ENCODE measurements at regions not wholly inside any gene's neighbourhood (a gene's known extent, or its start where the extent isn't known, plus 50 kb on each side); places are given as distances from the start of the nearest gene placed in this dataset.

DNA sequence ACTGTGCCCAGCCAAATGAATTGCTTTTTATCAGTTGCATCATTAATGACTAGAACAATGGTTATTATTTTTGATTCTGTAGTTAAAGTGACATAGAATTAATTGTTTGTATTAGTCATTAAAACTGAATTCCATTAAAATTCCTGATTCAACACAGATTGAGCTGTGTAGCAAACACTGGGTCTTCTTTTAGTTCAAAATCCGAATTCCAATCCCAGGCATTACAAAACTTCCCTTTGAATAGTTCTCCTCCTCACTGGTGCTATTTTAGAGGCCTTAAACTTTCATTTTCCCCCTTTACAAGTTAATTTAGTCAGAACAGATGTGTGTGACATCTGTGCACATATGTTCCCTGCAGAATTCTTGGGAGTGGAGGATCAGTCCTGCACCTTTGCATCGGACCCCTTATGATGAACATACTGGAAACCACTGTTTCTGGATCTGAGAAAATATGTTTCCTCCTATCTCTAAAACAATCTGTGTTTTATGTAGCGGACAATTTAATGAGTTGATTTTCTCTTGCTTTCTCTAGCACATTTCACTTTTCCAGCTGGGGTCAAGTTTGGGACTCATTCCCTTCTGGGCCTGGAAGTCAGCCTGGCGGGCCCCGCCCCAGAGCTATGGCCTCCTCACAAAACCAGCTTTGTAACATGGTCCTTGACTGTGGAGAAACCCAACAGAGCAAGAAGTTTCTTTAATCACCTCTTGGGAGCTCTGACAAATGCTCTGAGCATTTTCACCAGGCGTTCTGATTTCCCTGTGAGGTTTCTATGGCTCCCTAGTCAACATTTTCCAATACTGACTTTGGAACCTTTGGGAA lies 87.9 kb upstream of the MAMDC2 start:
- Mint-ChIP-seq H3K27ac (ENCODE audit: unreplicated experiment) (peak overlapping the region; percentile 80), H3K4me3 (ENCODE audit: unreplicated experiment) (no peak overlapping the region), H3K4me1 (ENCODE audit: low read depth, unreplicated experiment) (peaks cover 4% of the 10 kb centered on the region), H3K27me3 (ENCODE audit: unreplicated experiment) (peaks cover 3% of the 10 kb centered on the region), H3K36me3 (ENCODE audit: unreplicated experiment) (no peaks in the 10 kb centered on the region), H3K9me3 (ENCODE audit: unreplicated experiment) (peaks cover 7% of the 10 kb centered on the region)
- DNase-seq = no peak
- TF ChIP-seq, protein P1, sequence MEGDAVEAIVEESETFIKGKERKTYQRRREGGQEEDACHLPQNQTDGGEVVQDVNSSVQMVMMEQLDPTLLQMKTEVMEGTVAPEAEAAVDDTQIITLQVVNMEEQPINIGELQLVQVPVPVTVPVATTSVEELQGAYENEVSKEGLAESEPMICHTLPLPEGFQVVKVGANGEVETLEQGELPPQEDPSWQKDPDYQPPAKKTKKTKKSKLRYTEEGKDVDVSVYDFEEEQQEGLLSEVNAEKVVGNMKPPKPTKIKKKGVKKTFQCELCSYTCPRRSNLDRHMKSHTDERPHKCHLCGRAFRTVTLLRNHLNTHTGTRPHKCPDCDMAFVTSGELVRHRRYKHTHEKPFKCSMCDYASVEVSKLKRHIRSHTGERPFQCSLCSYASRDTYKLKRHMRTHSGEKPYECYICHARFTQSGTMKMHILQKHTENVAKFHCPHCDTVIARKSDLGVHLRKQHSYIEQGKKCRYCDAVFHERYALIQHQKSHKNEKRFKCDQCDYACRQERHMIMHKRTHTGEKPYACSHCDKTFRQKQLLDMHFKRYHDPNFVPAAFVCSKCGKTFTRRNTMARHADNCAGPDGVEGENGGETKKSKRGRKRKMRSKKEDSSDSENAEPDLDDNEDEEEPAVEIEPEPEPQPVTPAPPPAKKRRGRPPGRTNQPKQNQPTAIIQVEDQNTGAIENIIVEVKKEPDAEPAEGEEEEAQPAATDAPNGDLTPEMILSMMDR (IDR thresholded peaks at IDR 0.05; ENCODE audit: partially characterized antibody, unreplicated experiment) = no peak

DNA sequence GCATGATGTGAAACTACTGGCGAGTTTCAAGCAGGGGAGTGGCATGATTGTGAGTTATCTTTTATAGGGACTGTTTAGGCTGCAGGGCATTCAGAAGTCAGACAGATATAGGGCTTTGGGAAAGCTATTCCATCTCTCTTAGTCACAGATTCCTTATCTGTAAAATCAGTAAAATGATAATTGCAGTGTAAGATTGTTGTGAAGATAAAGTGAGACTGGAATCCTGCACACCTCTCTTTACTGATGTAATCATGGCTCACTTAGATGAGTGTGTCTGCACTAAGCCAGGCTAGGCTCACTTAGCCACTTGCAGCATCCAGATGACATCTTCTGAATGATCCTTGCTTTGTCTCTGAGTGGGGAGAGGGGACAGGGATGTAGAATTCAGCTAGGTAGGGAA lies 81.8 kb upstream of the MAMDC2 start:
- Mint-ChIP-seq H3K36me3 (ENCODE audit: unreplicated experiment) (no peaks in the 10 kb centered on the region), H3K27me3 (ENCODE audit: unreplicated experiment) (no peaks in the 10 kb centered on the region), H3K9me3 (ENCODE audit: unreplicated experiment) (peaks cover 1% of the 10 kb centered on the region), H3K27ac (ENCODE audit: unreplicated experiment) (no peak overlapping the region), H3K4me1 (ENCODE audit: low read depth, unreplicated experiment) (peaks cover 6% of the 10 kb centered on the region), H3K4me3 (ENCODE audit: unreplicated experiment) (no peak overlapping the region)
- no peak for DNase-seq
- TF ChIP-seq, protein P1 (IDR thresholded peaks at IDR 0.05; ENCODE audit: partially characterized antibody, unreplicated experiment) = no peak

DNA sequence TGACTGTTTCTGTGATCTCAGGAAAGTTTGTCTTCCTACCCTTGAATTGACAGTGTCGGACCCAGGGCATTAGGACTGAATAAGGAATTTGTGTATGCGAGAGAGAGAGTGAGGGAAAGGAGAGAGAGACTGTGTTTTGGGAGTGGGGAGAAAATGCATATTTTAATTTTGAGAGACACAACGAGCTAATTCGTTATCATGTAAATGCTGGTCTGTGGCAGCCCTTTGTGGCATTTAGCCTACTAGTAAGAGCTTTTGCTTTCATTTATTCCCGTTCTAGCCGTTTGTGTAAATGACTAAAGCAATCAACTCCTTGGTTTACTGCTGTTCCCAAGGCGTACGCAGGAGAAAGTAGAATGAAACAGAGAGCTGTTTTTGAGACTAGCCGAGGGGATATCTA lies 79.8 kb upstream of the MAMDC2 start:
- Mint-ChIP-seq H3K4me1 (ENCODE audit: low read depth, unreplicated experiment) (peaks cover 6% of the 10 kb centered on the region), H3K27ac (ENCODE audit: unreplicated experiment) (no peak overlapping the region), H3K36me3 (ENCODE audit: unreplicated experiment) (no peaks in the 10 kb centered on the region), H3K4me3 (ENCODE audit: unreplicated experiment) (no peak overlapping the region), H3K9me3 (ENCODE audit: unreplicated experiment) (peaks cover 1% of the 10 kb centered on the region), H3K27me3 (ENCODE audit: unreplicated experiment) (no peaks in the 10 kb centered on the region)
- DNase-seq = no peak
- TF ChIP-seq, protein P1 (IDR thresholded peaks at IDR 0.05; ENCODE audit: partially characterized antibody, unreplicated experiment) = no peak

DNA sequence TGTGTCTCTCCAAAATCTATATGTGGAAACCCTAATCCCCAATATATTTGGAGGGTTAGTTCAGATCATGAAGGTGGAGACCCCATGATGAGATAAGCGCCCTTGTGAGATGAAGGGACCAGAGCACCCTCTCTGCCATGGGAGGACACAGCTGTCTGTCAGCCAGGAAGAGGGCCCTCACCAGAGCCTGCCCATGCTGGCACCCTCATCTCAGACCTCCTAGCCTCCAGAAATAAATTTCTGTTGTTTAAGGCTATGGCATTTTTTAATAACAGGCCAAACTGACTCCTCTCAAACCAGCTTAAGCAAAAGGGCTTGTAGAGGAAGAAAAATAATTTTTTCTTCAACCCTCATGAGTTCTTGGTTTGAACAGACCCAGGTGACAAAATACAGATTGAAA lies 79.2 kb upstream of the MAMDC2 start:
- H3K4me3 Mint-ChIP-seq (ENCODE audit: unreplicated experiment) = no peak overlapping the region
- H3K27ac Mint-ChIP-seq (ENCODE audit: unreplicated experiment) = no peak overlapping the region
- TF ChIP-seq, protein P1 (IDR thresholded peaks at IDR 0.05; ENCODE audit: partially characterized antibody, unreplicated experiment) = no peak

DNA sequence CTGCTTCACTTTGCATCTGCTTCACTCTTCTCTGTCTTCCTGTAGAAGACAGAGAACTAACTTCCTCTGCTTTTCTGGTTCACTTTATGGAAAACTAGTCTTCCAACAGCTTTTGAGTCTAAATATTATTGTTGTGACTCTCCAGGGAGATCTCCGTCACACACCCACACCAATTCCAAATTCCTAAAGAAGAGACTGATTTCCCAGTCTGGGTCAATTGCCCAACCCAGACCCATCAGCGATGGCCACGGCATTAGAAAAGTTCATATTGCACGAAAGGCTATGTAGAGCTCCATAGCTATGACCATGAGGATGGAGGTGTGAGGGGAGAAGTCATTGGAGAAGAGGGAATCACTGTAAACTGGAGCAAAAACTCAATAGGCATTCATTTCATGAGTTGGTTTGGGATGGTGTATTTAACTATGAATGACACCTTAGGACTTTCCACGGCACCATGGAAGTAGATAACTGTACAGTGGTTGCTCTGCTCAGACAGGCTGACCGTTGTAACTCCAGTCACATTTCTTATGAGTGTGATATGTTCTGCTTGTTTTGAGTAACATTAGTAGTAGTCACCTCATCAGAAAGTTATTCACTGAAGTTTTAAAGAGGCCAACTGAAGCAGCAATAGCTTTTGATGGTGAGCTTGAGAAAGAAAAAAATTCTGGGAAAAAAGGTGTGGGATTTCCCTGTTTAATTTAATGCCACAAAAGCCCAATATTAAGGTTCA lies 78.1 kb upstream of the MAMDC2 start:
- H3K4me1 Mint-ChIP-seq (ENCODE audit: low read depth, unreplicated experiment) = peaks cover 6% of the 10 kb centered on the region
- H3K27me3 Mint-ChIP-seq (ENCODE audit: unreplicated experiment) = no peaks in the 10 kb centered on the region
- no peak overlapping the region for H3K4me3 Mint-ChIP-seq (ENCODE audit: unreplicated experiment)
- H3K27ac Mint-ChIP-seq (ENCODE audit: unreplicated experiment) = no peak overlapping the region
- H3K9me3 Mint-ChIP-seq (ENCODE audit: unreplicated experiment) = peaks cover 1% of the 10 kb centered on the region
- H3K36me3 Mint-ChIP-seq (ENCODE audit: unreplicated experiment) = no peaks in the 10 kb centered on the region
- TF ChIP-seq, protein P1 (IDR thresholded peaks at IDR 0.05; ENCODE audit: partially characterized antibody, unreplicated experiment) = no peak
- DNase-seq = no peak

More for the DNA sequence above, 79.2 kb upstream of the MAMDC2 start:
- no peak for DNase-seq
- Mint-ChIP-seq H3K9me3 (ENCODE audit: unreplicated experiment) (peaks cover 1% of the 10 kb centered on the region), H3K27me3 (ENCODE audit: unreplicated experiment) (no peaks in the 10 kb centered on the region), H3K4me1 (ENCODE audit: low read depth, unreplicated experiment) (peaks cover 6% of the 10 kb centered on the region), H3K36me3 (ENCODE audit: unreplicated experiment) (no peaks in the 10 kb centered on the region)
